NCI-H2107 treated with DMSO at 0.1 percent for 48 hours (cell line): ENCODE measurements at regions not wholly inside any gene's neighbourhood (a gene's known extent, or its start where the extent isn't known, plus 50 kb on each side); places are given as distances from the start of the nearest gene placed in this dataset.

Experiments used
- DNase-seq: peaks from one replicate; lab custom pipeline; 2025; ENCODE audit not compliant: unreplicated experiment; lab: John Stamatoyannopoulos, UW

- DNase-seq, result no peak
Measured at GRCh38 chr9:74304598-74304997, 192.5 kb upstream of the RORB start.

- no peak for DNase-seq
Measured at GRCh38 chr9:74309654-74310053, 187.5 kb upstream of the RORB start.

GRCh38 chr9:74317235-74317634, 179.9 kb upstream of the RORB start:
- no peak for DNase-seq

DNA sequence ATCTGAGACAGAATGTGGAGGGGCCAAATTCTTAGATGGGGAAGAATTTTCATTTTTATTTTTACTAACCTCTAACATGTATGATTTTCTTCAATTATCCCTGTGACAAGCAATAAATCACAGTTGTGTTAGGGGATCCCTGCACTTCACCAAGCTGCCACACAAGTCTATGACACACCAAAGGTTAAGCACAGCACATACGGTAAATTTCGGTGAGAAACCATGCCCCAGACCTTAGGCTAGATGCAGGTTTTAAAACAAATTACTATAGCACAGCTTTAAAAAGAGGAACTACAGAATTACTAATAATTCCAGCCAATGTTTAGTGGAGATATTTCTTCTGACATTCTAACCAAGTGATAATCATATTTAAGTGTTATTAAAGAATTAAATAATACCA, 175.7 kb upstream of the RORB start:
- DNase-seq, result no peak

GRCh38 chr9:74322661-74323314, 174.3 kb upstream of the RORB start:
- DNase-seq, result no peak

GRCh38 chr9:74330487-74331214, 166.5 kb upstream of the RORB start:
- DNase-seq, result no peak

DNA sequence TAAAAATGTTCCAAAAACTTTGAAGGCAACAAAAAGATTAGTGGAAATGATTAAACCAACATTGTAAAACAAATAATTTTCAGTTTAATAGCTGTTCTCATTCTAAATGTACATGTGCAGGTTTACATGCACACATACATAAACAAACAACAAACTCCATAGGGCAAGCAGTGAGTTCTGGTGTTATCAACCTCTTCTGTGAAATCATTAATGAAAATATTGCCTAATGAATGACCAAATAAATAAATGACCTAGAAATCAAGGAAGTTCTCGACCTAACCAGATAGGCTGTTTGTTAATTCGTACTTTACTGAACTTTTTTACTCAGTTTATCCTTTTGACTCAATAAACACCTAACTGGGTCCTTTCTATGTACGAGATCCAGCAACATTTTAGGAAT, 165.5 kb upstream of the RORB start:
- no peak for DNase-seq

- DNase-seq, result no peak
Measured at GRCh38 chr9:74333384-74334032, 163.6 kb upstream of the RORB start.

- no peak for DNase-seq
Measured at GRCh38 chr9:74334271-74334670, 162.9 kb upstream of the RORB start.

- no peak for DNase-seq
Measured at GRCh38 chr9:74336161-74336560, 161.0 kb upstream of the RORB start.

DNA sequence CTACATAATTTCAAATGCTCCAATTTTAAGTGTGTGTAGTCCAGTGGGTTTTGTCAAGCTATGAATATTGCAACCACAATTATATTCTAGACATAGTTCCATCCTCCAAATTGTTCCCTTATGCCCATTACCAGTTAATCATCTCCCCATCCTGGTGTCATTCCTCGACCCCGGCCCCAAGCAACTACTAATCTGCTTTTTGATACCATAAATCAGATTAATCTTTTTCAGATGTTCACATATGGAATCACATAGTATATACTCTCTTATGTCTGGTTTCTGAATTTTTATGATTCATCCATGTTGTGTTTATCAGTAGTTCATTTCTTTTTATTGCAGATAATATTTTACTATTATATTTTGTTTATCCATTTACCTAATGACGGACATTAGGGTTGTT, 148.4 kb upstream of the RORB start:
- DNase-seq, result no peak

- no peak for DNase-seq
Measured at GRCh38 chr9:74355107-74355506, 142.0 kb upstream of the RORB start.

- no peak for DNase-seq
Measured at GRCh38 chr9:74357577-74357976, 139.6 kb upstream of the RORB start.

DNA sequence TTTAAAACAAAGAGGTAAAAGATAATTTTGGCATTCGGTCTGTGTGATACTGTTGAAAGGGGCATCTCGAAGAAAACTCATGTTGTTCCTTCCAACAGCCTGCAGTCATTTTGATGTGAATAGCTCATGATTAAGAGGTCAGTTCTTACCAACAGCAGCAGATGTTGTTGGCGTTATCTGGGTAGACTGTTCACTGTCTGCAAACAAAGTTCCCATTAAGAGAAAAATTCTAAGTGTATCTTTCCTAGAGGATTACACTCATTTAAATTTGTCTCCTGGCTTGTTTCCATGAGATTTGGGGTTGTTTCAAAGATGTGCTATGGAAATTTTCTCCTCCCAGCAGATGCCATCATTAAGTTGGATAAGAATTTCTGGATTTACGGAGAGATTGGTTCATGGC, 138.2 kb upstream of the RORB start:
- DNase-seq, result no peak

DNA sequence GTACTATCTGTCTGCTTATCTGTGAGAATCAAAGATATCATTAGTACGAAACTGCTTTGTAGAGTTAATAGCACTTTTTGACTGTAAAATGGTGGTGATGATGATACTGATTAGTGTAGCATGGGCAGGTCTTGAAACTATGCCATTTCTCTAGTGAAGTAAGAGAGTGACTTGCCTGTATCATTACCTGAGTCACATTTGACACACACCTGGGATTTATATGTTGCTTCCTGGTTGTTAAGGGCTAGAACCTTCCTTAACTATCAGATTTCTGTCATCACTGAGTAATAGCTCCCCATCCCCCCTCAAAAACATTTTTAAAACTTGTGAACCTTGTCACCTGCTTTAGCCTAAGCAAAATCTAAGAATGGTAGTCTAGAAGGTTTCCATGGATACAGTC, 135.6 kb upstream of the RORB start:
- DNase-seq, result no peak

DNA sequence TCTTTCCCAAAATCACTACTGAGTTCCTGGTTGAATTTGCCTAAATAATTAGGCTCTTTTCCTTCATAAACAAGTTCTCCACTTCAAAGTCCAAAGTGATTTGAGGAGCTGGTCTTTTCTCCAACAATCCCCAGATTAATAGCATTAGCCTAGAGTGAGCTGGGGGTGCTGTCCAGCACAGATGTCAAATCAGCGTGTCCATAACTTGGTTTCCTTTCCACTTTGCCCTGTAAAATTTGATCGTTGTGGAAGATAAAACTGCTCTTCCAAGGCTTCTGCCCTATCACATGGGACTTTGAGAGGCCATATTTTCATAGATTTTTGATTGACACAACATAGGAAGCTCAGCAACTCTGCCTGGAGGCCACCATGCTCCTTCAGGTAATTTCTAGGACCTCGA, 134.7 kb upstream of the RORB start:
- no peak for DNase-seq

GRCh38 chr9:74366111-74366510, 131.0 kb upstream of the RORB start:
- no peak for DNase-seq

DNA sequence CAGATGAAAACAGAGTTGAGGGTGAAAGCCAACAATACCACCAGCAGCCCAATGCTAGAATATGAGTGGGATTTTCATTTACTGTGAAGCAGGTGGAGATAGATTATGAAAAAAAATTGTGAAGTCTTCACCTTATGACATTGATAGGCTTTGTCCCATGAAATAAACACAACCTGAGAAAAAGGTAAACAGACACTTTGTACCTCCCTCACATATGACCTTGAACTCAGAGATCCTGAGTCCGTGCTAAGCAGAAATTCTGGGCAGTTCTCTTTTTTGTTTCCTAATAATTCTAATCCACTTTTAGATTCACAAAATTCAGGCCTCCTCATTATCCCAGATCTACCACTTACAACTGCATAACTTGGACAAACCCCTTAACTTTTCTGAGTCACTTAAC, 127.3 kb upstream of the RORB start:
- DNase-seq, result no peak

DNA sequence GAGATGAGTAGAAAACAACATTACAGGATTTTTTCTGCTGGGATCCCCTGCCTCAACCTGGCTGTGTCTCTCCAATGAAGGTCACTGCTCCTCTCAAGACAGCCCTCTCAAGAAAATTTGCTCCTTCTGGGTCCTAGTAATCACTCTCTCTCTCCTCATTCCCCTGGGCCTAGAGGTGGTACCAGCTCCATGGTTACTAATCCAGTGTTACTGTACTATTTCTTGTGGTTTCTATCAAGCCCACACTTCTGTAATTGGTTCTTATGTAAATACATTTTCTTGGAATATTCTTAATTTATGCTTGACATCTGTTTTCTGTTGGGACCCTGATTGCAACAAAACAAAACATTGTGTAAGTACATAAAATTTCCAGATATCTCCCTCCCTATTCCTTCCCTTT, 123.8 kb upstream of the RORB start:
- DNase-seq, result no peak

DNA sequence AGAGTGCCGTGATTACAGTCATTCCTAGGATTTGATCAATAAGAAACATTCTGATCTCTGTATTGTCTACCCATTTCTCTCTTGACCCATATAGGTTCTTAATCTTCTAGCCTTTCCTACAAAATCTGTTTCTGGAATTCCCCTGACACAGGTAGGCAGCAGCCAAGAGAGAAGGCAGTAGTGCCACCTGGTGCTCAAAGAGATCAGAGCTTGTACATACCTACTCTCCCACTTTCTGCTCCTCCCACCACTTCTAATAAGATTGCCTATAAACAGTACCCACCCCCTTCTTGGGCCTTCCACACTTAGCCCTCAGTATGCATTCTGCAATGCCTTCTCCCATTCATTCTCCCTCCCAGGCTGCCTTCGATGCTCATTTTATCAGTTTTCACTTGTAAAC, 117.4 kb upstream of the RORB start:
- peak; percentile 61 for DNase-seq

DNA sequence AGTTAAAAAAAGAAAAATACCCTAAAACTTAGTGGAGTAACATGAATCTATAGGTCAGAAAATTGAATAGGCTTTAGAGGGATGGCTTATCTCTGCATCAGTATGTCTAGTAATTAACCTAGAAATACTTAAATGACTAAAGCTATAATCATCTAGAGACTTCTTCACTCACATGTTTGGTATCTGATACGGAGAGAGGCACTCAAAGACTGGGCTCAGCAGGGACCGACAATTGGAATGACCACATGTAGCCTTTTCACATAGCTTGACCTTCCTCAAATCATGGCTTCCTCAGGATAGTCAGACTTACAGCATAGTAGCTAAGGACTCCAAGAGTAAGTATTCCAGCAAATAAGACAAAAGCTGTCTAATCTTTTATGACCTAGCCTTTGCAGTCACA, 105.3 kb upstream of the RORB start:
- no peak for DNase-seq

DNA sequence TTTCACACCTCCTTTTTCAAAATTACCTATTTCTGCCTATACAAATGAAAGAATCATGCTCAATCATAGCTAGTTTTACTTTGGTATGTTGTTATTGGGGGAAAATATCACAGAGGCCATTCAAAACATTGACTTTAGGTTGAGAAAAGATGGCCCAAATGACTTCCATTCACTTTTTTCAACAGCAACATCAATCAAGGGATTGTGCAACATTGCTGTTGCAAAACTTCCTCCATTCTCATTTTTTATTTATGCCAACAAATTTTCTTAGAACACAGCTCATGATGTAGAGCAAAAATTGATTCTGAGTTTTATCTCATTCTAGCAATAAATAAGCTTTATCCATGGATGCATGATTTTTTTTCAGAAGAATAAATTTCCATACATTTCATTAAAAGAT, 93.6 kb upstream of the RORB start:
- DNase-seq, result no peak

DNA sequence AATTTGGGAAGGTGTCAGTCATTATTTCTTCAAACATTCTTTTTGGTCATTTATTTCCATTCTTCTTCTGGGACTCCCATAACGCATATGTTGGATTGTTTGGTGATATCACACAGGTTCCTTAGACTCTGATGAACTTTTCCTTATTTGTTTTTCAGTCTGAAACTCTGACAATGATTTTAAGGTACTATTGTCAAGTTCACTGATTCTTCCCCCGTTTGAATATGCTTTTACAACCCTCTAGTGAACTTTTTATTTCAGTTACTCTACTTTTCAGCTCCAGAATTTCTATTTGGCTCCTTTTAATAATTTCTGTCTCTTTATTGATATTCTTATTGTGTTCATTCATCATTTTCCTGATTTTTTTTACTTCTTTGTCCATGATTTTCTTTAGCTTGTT, 92.5 kb upstream of the RORB start:
- no peak for DNase-seq
